ENCODE measurements at regions not wholly inside any gene's neighbourhood (a gene's known extent, or its start where the extent isn't known, plus 50 kb on each side); places are given as distances from the start of the nearest gene placed in this dataset.
"Not testable (repeated sequence)": the region's sequence is repeated elsewhere in the genome, so short reads cannot be mapped to it uniquely, and the experiment has no call there.

DNA sequence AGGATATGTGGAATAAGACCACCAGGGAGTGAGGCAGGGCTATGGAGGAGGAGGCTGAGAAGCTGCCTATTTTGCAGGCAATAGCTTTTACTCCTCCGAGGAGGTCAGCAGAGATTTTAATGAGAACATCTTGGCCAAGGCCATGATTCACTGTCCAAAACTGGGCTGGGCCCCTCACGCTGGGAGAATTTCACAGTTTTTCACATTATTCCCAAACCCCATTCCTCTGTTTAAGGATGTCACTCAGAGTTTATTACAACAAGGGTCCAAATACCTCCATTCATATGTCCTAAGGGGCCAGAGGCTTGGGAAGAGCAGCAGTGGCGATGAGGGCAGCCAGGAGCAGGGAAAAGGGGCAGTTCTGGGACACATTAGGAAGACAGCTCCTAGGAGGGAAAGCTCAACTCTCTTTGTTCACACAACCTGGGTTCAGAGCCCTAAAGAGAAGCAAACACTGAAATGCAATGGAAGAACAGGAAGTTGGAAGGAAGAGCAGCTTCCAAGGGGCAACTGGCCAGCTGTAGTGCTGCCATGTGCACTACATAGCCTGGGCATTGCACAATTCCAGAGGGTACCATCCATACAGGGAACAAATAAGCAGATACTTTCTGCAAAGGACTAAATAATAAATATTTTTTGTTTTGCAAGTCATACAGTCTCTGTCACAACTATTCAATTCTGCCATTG is 283.2 kb downstream of the NUAK1 start:
- DNase-seq: no peak

DNA sequence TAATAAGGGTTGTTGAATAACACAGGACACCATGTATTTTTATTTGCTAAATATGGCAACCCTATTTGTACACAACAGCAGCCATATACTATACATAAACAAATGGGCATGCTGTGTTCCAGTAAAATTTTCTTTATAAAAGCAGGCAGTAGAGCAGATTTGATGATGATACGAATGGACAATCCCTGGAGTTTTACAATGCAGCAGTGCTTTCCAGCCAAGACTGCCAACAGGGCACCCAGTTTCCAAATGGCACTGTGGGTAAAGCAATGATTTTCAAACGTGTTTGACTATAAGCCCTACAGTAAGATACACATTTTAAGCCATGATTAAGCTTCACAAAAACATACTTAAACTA is 282.7 kb downstream of the NUAK1 start:
- DNase-seq: no peak

DNA sequence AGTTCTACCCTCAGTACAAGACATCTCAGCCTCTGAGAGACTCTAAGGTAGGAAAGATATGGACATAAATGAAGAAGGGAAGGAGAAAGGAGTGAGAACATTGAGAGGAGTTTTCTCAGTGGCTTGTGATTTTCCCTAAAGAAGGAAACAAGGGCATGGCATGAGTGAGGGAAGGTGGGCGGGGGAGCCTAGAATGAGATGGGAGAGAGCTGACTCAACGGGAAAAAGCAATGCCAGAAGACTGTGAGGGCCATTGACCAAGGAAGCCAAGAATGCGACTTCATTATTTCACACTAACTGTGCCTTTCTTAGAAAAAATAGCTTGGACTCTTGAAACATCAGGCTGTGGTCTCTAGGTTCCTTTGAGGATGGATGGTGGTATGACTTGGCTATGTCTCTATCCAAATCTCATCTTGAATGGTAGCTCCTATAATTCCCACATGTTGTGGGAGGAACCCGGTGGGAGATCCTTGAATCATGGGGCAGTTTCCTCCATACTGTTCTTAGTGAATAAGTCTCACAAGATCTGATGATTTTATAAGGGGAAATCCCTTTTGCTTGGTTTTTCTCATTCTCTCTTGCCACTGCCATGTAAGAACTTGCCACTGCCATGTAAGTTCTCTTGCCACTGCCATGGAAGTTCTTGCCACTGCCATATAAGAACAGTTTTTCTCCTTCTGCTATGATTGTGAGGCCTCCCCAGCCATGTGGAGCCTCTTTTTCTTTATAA is 279.6 kb downstream of the NUAK1 start:
- DNase-seq: no peak

DNA sequence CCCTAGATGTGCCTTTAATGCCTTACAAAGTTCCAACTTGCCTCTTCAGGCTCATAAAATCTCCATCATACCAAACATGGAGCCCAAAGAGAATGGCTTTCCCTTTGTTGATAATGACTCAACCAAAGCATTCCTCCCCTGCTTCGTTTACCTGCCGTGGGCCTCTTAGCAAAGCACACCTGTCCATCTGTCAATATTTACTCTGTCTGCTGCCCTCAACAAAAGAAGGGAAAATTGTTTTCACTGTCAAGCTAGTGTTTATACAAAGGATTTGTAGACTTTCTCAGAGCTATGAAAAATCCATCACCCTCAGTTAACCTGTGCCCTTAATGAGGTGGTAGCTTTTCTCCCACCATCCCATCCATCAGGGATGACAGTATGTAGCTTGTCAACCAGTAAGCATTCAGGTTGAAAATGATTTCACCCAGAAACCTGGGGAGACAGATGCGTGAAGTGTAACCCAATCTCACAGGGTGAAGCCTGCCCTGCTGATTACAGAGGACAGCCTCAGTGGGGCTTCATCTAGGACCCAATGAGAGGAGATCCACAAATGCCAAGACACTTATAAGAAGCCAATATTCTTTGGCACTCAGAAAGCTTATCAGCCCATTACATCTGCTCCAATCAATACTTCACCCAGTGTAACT is 278.1 kb downstream of the NUAK1 start:
- peak; percentile 96 for DNase-seq

DNA sequence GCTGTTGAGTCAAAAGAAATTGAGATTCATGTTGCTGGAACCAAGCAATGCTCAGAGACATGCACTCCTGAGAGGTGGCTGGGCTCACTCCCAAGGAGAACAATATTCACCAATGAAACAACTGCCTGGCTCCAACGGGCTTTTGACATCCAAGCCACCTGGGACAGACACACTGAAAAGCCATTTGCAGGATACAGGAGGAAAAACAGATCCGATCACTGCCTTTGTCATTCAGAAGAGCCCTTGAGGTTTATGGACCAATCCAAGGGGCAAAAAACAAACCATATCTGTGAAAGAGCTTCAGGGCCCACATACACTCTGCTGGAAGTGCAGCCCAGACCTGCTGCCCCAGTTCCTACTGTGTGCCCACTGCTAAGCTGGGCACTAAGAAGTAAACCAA is 277.5 kb downstream of the NUAK1 start:
- DNase-seq: peak; percentile 91

DNA sequence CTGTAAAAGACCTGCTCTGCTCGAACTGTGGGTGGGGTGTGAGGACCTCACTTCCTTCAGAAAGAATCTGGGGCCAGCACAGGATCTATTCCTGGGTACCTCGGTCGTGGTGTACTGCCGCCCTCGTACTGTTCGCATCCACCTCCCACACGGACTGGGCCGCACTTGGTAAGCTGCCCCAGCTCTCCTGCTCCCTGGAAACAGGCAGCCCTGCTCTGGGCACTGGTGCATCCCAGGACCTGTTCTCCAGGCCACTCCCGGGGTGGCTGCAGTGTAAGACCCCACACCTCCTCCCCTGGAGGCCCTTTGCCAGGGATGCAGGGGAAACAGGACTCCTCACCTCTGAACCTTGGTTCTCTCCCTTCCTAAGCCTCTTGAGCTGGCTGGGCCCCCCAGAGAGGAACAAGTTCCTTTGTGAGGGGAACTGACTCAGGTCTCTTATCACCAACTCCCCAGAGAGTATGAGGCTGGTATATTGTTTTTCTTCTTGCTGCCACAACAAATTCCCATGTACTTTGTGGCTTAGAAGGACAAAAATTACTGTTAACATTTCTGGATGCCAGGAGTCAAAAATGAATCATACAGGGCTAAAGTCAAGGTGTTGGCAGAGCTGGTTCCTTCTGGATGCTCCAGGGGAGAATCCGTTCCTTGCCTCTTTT is 276.5 kb downstream of the NUAK1 start:
- no peak for DNase-seq

DNA sequence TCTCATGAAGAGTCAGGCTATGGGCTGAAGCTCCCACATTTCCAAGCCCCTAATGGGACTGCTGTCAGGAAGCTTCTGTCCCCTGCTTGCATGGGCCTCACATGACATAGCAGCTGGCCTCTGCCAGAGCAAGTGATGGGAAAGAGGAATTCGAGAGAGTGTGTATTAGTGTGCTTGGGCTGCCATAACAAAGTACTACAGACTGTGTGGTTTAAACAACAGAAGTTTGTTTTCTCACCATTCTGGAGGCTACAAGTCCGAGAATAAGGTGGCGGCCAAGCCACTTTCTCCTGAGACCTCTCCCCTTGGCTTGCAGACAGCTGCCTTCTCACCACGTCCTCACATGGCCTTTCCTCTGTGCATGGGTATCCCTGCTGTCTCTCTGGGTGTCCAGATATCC is 274.4 kb downstream of the NUAK1 start:
- DNase-seq: no peak

DNA sequence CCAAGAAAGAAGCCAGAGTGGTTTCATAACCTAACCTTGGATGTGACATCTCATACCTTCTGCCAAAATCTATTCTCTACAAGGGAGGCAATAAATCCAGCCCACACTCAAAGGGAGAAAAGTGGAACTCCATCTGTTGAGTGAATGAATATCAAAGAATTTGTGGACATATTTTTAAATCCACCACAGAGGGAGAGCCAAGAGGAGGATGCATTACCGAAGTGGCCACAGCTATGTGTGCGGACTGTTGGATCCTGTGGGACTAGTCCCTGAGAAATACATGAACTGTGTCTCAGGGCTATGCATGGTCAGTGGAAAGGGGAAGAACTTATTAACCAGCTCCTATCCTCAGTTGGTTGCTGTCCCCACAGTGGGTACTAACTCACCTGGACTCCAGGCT is 273.9 kb downstream of the NUAK1 start:
- no peak for DNase-seq

DNA sequence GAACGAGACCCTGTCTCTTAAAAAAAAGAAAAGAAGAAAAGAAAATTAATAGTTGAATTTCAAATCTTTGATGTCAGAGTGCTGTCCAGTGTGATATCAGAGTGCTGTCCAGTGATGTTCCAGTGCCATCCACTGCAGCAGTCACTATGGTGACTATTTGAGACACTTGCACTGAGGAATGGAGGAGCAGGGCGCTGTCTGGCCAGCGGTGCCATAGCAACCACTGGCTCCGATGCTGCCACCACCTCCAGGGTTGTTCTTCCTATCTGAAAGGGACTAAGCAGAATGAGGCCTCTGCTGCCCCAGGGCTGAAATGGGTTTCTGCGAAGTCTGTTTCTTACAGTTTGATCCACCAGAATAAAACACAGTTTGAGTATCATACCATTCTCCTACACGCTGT is 272.9 kb downstream of the NUAK1 start:
- no peak for DNase-seq

DNA sequence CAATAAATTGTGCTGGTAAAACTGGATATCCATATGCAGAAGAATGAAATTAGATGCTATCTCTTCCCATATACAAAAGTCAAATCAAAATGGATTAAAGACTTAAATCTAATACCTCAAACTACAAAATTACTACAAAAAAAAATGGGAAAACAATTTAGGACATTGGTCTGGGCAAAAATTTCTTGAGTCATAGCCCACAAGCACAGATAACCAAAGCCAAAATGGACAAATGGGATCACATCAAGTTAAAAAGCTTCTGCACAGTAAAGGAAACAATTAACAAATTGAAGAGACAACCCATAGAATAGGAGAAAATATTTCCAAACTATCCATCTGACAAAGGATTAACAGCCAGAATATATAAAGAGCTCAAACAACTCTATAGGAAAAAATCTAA is 264.6 kb downstream of the NUAK1 start:
- DNase-seq: no peak

DNA sequence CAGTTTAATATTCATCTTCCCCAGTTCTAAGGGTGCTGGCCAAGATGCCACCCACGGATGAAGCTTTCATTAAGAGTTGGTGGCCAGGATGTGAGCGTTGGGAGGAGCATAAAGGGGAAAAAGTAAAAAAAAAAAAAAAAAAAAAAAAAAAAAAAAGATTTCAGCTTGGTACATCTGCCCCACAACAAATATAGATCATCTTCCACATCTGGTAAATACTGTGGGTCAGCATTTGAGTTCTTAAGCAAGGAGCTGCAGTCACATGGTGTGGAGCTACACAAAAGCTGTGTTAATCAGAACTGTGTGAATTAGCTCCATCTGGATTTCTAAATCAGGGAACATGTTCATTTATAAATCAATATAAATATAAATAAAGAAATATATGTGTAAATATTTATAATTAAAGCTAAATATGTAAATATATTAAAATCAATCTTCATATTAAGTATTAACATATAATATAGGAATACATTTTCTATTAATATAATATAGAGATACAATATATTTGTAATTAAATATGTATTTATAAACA is 262.3 kb downstream of the NUAK1 start:
- DNase-seq: no peak

DNA sequence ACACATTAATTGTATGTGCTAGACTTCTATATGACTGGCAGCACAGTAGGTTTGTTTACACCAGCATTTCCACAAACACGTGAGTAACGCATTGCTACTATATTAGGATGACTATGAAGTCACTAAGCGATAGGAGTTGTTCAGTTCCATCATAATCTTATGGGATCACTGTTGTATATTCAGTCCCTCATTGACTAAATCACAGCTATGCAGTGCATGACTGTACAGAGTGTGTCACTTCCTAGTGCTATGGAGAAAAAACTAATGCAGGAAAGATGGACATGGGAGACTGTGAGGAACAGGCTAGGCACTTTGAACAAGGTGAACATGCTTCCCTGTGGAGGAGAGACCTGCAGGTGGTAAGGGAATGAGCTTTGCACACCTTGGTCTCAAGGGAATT is 259.8 kb downstream of the NUAK1 start:
- DNase-seq: no peak

DNA sequence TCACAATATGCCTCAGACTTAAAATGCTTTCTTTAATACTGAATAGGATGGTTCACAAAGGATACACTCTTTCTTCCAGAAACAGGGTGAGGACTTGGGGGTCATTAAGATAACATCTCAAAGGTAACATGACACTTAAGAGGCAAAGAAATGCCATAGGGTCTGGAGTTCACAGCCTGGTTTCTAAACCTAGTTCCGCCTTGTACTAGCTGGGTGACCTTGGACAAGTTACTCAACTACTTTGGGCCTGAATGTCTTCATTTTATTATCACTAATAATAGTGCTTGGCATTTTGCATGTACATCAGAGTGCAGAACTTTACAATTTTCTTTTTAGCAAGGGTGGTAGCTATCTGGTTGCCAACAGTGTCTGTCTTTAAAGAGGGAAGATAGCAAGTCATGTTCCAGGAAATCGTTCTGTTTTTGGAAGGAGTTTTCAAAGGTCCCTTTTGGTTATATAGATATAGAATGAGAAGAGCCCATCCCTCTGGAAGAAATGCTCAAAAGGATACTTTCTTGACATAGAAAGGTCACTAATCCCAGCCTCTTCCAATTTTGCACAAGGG is 257.8 kb downstream of the NUAK1 start:
- DNase-seq: no peak

DNA sequence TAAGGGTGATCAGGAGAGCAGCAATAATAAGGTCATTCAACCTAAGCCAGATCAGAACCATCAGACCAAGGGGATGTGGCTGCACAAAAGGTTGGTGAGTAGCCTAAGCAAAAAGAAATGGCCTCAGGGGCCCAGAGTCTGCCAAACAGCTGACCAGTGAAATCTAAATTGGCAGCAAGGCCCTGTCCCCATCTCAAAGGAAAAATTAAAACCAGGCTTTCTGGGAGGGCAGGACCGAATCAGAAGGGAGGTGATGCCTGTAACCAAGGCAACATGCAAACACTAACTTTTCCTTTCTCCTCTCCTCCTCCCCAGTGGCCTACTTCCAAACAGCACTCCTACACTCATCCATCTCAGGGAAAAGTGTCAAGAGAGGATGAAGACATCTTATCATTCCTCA is 256.4 kb downstream of the NUAK1 start:
- no peak for DNase-seq

DNA sequence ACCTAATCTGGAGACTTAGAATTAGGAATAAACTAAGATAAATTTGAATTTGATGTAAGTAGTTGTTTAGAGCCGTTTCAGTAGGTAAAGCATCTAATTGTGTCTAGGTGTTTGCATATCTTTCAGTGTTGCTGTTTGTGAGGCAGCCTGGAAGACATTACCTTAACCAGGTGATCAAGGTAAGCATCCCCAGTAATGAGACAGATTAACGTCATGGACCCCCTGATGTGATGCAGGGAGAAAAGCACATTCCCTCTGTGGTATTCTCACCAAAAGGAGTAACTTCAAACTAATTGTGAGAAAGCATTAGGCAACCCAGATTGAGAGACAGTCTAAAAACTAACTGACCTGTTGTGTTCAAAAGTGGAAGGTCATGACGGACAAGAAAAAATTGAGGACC is 251.6 kb downstream of the NUAK1 start:
- DNase-seq: no peak

DNA sequence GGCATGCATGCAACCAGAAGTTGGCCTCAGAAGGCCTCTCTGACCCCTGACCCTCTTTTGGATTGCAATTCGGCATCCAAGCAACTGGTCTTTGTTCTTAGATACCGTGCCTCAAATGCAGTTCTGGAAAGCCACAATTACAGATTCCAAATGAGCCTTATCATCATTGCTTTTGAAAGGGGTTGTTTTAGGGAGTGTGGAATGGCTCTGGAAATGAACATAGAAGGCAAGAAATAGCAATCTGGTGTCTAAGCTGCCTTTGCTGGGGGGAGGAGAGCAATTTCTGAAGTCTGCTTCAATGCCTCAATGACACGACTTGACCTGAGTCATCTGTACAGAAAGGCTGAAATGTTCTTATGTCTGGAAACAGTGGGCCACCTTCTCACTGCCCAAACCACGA is 250.1 kb downstream of the NUAK1 start:
- DNase-seq: no peak

DNA sequence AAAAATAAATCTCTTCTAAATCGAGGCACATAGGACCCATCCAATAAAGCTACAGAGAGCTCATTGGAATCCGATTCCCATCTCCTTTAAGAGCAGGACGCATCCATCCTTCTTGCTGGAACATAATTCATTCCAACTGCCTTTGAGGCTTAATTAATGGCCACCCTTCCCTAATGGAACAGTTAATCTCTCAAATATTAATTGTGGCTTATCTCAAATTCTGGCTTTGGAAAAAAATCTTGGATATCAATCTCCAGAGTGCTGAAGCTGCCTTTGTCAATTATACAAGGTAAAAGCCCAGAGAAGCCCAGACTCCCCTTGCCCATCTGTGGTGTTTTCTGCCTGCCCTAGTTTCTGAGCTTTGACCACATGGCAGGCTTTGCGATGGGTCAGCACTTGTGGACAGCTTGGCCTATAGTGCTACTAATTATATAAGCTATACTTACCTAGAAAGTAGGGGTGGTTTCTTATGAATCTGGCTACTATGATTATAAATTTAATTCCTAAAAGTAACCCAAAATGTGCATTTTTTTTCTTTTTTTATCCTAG is 246.3 kb downstream of the NUAK1 start:
- no peak for DNase-seq

DNA sequence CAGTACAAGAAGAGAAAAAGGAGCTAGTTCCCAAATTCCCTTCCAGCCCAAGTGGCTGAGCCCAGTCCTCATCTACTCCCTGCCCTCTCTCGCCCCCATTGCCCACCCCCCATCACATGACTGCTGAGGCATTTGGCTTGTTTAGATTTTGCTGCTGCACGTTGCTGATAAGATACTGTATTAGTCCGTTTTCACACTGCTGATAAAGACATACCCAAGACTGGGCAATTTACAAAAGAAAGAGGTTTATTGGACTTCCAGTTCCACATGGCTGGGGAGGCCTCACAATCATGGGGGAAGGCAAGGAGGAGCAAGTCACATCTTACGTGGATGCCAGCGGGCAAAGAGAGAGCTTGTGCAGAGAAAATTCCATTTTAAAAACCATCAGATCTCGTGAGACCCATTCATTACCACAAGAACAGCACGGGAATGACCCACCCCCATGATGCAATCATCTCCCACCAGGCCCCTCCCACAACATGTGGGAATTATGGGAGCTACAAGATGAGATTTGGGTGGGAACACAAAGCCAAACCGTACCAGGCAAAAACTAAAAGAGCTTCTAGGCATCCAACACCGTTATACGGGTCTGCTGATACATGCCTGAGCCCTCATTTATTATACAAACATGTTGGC is 243.4 kb downstream of the NUAK1 start:
- not testable (repeated sequence) for DNase-seq

DNA sequence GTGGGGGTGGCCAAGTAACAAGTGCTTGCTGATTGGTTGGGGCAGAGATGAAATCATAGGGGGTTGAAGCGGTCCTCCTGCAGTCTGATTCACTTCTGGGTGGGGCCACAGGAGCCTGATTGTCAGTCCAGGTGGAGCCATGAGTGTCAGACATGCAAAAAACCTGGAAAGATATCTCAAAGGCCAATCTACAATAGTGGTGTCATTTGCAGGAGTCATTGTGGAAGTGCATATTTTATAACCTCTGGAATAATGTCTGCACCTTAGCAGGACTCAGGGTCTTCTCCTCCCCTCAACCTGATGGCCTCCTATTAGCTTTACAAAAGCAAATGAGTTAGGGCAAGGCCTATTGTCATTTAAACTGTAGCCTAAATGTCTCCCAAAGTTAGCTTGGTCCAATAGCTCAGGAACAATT is 241.4 kb downstream of the NUAK1 start:
- DNase-seq: no peak

DNA sequence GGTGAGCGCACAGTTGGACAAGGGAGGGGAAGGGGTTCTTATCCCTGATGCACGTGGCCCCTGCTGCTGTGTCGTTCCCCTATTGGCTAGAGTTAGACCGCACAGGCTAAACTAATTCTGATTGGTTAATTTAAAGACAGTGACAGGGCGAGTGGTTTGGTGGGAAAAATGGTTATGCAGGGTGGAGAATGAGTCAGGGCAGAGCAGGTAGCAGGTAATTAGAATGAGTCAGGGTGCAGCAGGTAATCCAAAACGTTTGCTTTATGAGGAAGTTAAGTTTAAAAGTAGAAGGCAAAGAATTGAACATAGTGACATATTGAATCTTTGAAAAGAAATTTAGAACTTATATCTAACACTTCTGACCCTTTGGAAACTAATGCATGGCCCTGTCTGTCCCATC is 240.5 kb downstream of the NUAK1 start:
- not testable (repeated sequence) for DNase-seq

DNA sequence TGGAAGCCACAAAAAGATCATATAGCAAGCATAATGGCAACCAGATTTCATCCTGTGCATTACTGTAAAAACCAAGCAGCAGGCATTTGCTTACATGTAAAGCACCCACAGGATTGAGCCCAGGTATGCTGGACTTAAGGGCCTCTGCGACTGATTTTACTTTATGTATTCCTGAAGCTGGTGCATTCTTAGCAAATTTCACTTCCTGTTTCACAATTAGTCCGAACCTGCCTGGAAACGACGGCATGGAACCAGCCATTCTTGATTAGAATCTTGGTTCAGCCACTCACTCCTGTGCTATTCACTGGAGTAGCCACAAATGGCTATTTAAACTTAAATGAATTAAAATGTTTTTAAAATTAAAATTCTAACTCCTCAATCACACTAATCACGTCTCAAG is 239.2 kb downstream of the NUAK1 start:
- no peak for DNase-seq

DNA sequence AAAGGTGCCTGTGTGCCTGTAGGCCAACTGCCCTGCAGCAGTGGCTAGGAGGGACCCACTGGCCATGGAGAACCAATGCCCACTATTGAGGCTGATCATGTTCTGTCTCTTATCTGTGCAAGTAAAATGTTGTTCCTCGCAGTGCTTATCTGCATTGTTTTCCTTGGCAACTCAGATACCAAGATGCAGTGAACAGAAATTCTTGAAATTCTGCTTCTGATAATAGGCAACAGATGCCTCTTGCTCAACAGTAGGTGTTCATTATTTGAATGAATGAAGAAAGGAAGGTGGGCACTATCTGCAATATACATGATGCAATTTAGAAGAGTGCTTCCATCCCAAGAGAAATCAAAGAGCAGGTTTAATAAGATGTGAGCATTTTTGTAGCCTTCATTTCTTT is 232.2 kb downstream of the NUAK1 start:
- no peak for DNase-seq

All from NCI-H345 (cell line).